Endodermal cell (in vitro differentiated cells): ENCODE measurements at regions not wholly inside any gene's neighbourhood (a gene's known extent, or its start where the extent isn't known, plus 50 kb on each side); places are given as distances from the start of the nearest gene placed in this dataset.

Source experiments
- DNase-seq: peaks from one replicate; pipeline ENCODE4 v3.0.0-alpha.2; 2017
- H3K27ac ChIP-seq: 2 replicates; pipeline ENCODE4 v1.5.1; 2013; ENCODE audit warnings: mild to moderate bottlenecking, low read depth, low read length, moderate library complexity
- H3K27me3 ChIP-seq: 2 replicates; pipeline ENCODE4 v1.6.1; 2013; ENCODE audit warnings: mild to moderate bottlenecking, low read length, moderate library complexity; ENCODE audit not compliant: insufficient read depth, control insufficient read depth, poor library complexity, severe bottlenecking
- H3K36me3 ChIP-seq: 2 replicates; pipeline ENCODE4 v1.7.0; 2013; ENCODE audit warnings: mild to moderate bottlenecking, low read length, moderate library complexity; ENCODE audit not compliant: control insufficient read depth, insufficient read depth
- H3K4me1 ChIP-seq: one replicate; pipeline ENCODE4 v1.7.0; 2013; ENCODE audit warnings: low read length; ENCODE audit not compliant: control insufficient read depth, insufficient read depth
- H3K4me3 ChIP-seq: 2 replicates; pipeline ENCODE4 v1.5.1; 2013; ENCODE audit warnings: mild to moderate bottlenecking, low read length, moderate library complexity
- H3K9ac ChIP-seq: 2 replicates; pipeline ENCODE4 v1.6.1; 2013; ENCODE audit warnings: mild to moderate bottlenecking, low read length, moderate library complexity; ENCODE audit not compliant: poor library complexity, severe bottlenecking; ENCODE audit errors: extremely low read depth
- H3K9me3 ChIP-seq: 2 replicates; pipeline ENCODE4 v1.6.1; 2013; ENCODE audit warnings: mild to moderate bottlenecking, low read length, moderate library complexity; ENCODE audit not compliant: control insufficient read depth
- H3K27ac Mint-ChIP-seq: 2 replicates; pipeline ENCODE4 v1.8.0; 2020; ENCODE audit warnings: mixed read lengths
- H3K27me3 Mint-ChIP-seq: 2 replicates; pipeline ENCODE4 v1.8.0; 2021; ENCODE audit warnings: mild to moderate bottlenecking, mixed read lengths; ENCODE audit not compliant: insufficient read depth
- H3K36me3 Mint-ChIP-seq: 2 replicates; pipeline ENCODE4 v1.8.0; 2020; ENCODE audit warnings: low read depth, mixed read lengths
- H3K4me1 Mint-ChIP-seq: 2 replicates; pipeline ENCODE4 v1.8.0; 2020; ENCODE audit warnings: mixed read lengths
- H3K4me3 Mint-ChIP-seq: 2 replicates; pipeline ENCODE4 v1.8.0; 2020; ENCODE audit warnings: mild to moderate bottlenecking, moderate library complexity, mixed read lengths
- H3K9me3 Mint-ChIP-seq: 2 replicates; pipeline ENCODE4 v1.8.0; 2020; ENCODE audit warnings: mild to moderate bottlenecking, mixed read lengths
- WGBS, 2 experiments: methylation state at CpG; one replicate each; pipeline versions ENCODE4 v1.1.5 to v1.1.7; 2013; ENCODE audit warnings: missing lambda C conversion rate in 2 of 2, mixed read lengths in 1 of 2; ENCODE audit not compliant: insufficient coverage in 1 of 2, insufficient read length in 1 of 2; 5-methylcytosine and 5-hydroxymethylcytosine counted together
- TF ChIP-seq, protein P1 (sequence below): fragments of 200-600 bp; sonication (generic); conservative IDR thresholded peaks from 2 replicates; pipeline ENCODE4 v1.5.0; 2021; ENCODE audit warnings: antibody characterized with exemption, mild to moderate bottlenecking

DNA sequence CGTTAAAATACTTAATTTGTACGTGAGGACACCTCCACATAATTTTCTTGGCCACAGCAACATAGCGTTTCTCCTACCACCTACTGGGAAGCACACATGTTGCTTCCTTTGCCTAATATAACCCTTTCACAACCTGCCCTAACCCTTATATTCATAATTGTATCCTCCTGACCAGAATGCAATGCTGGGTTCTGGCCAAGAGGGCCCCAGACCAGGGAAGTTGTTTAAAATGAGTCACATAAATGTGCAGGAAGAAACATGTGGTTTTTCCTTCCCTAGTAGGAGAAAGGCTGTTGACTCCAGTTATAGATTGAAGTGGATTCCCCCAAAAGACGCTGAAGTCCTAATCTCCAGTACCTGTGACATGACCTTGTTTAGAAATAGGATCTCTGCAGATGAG, 187.3 kb downstream of the NUFIP1 start:
- Mint-ChIP-seq H3K9me3 (no peaks in the 10 kb centered on the region), H3K27me3 (no peaks in the 10 kb centered on the region), H3K4me1 (no peaks in the 10 kb centered on the region), H3K4me3 (no peak overlapping the region), H3K27ac (no peak overlapping the region), H3K36me3 (no peaks in the 10 kb centered on the region)
- H3K27ac ChIP-seq: no peak overlapping the region
- H3K4me1 ChIP-seq: no peaks in the 10 kb centered on the region
- H3K9ac ChIP-seq: no peak overlapping the region
- no peaks in the 10 kb centered on the region for H3K36me3 ChIP-seq
- TF ChIP-seq, protein P1, sequence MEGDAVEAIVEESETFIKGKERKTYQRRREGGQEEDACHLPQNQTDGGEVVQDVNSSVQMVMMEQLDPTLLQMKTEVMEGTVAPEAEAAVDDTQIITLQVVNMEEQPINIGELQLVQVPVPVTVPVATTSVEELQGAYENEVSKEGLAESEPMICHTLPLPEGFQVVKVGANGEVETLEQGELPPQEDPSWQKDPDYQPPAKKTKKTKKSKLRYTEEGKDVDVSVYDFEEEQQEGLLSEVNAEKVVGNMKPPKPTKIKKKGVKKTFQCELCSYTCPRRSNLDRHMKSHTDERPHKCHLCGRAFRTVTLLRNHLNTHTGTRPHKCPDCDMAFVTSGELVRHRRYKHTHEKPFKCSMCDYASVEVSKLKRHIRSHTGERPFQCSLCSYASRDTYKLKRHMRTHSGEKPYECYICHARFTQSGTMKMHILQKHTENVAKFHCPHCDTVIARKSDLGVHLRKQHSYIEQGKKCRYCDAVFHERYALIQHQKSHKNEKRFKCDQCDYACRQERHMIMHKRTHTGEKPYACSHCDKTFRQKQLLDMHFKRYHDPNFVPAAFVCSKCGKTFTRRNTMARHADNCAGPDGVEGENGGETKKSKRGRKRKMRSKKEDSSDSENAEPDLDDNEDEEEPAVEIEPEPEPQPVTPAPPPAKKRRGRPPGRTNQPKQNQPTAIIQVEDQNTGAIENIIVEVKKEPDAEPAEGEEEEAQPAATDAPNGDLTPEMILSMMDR: no peak
- DNase-seq: no peak
- 91 to 96% methylated on average over 2 to 4 of the region's 4 CpGs for WGBS, 2 experiments
- H3K4me3 ChIP-seq: no peak overlapping the region
- no peaks in the 10 kb centered on the region for H3K9me3 ChIP-seq
- H3K27me3 ChIP-seq: no peaks in the 10 kb centered on the region

DNA sequence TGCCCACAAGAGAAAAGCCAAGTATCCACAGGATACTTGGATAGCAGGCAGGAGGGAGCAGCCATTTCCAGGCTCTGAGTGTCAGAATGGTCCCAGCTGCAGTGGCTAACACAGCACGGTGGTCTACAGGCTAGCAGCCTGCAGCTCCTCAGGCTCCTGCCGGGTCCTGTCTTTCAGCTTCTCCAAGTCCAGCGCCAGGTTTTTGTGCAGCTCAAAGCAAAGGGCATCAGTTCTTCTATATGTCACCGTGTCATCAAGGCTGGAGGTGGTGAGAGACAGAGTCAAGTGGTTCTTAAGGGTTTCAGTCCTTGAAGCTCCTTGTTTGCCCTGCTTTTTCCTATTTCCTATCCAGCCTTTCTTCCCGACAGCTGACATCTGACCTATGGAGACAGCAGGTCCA, 188.6 kb downstream of the NUFIP1 start:
- no peaks in the 10 kb centered on the region for H3K36me3 Mint-ChIP-seq
- WGBS, 2 experiments: 91 to 92% methylated on average over 5 of the region's 5 CpGs
- H3K9ac ChIP-seq: no peak overlapping the region
- no peaks in the 10 kb centered on the region for H3K4me1 ChIP-seq
- no peaks in the 10 kb centered on the region for H3K9me3 Mint-ChIP-seq
- H3K4me1 Mint-ChIP-seq: no peaks in the 10 kb centered on the region
- H3K27me3 ChIP-seq: no peaks in the 10 kb centered on the region
- no peak overlapping the region for H3K27ac ChIP-seq
- TF ChIP-seq, protein P1: no peak
- H3K4me3 ChIP-seq: no peak overlapping the region
- no peaks in the 10 kb centered on the region for H3K9me3 ChIP-seq
- H3K36me3 ChIP-seq: no peaks in the 10 kb centered on the region
- H3K27me3 Mint-ChIP-seq: no peaks in the 10 kb centered on the region
- DNase-seq: no peak
- H3K4me3 Mint-ChIP-seq: no peak overlapping the region
- no peak overlapping the region for H3K27ac Mint-ChIP-seq

DNA sequence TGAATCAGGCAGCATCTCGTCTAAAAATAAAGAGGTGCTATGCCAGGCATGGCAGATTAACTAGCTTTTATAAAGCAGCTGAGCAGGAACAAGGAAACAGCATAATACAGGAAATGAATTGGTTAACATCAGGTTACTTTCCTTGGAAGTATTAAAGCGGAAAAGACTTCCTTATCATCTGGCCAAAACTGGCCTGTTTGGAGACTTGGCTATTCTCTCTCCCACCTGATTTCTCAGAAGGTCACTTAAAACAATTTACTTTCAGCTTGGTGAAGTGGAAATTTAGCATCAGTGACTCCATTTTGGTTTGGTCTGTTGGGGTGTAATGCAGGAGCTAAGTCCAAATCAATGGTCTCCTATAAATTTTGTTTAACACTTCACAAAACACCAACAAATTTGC, 191.6 kb downstream of the NUFIP1 start:
- Mint-ChIP-seq H3K4me3 (no peak overlapping the region), H3K9me3 (peaks cover 2% of the 10 kb centered on the region), H3K27ac (no peak overlapping the region), H3K27me3 (no peaks in the 10 kb centered on the region), H3K4me1 (no peaks in the 10 kb centered on the region), H3K36me3 (no peaks in the 10 kb centered on the region)
- no peaks in the 10 kb centered on the region for H3K4me1 ChIP-seq
- H3K9me3 ChIP-seq: peaks cover 17% of the 10 kb centered on the region
- no peak for DNase-seq
- TF ChIP-seq, protein P1: no peak
- no peak overlapping the region for H3K27ac ChIP-seq
- H3K36me3 ChIP-seq: no peaks in the 10 kb centered on the region
- no peak overlapping the region for H3K9ac ChIP-seq
- no peaks in the 10 kb centered on the region for H3K27me3 ChIP-seq
- no peak overlapping the region for H3K4me3 ChIP-seq
- 93 to 94% methylated on average over 2 of the region's 2 CpGs for WGBS, 2 experiments
